GM12875 (cell line): ENCODE measurements at regions not wholly inside any gene's neighbourhood (a gene's known extent, or its start where the extent isn't known, plus 50 kb on each side); places are given as distances from the start of the nearest gene placed in this dataset.

Experiments used
- H3K4me3 ChIP-seq: one replicate; pipeline ENCODE4 v1.5.1; 2011; ENCODE audit warnings: low read depth, low read length, control low read depth
- TF ChIP-seq, protein P1 (sequence below): IDR thresholded peaks from 2 replicates; pipeline ENCODE4 v1.5.1; 2011; ENCODE audit warnings: low read depth, mild to moderate bottlenecking, control low read depth, inconsistent platforms, low read length, moderate library complexity, borderline replicate concordance; ENCODE audit not compliant: insufficient read depth

DNA sequence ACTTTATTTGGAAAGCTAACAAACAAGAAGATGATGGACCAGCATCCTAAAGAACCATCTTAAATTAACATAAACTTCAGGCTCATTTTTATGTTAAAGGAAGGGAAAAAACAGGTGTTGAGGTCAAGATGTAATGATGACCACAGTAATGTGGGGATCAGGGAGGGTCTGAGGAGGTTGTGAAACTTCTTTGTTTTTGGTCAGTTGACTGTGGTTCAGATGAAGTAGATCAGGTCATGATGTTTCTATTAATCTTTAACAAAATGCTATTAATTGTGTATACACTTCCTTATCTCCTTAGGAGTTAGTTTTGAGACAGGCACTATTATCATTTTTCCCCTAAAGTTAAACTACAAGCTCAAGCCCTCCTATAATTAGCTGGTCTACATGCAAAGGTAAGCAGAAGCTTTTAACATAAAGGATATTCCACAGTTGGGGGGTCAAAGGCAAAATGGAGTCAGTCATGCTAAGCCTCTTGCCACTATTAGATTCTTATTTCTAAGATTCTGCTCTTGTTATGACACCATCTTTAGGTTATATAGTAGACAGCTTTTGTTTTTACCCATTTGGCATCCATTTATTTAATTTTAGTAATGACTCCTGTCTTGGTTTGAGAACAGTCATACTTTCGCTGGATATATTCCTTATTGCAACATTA lies 800.1 kb upstream of the PCDH9 start:
- no peak overlapping the region for H3K4me3 ChIP-seq

DNA sequence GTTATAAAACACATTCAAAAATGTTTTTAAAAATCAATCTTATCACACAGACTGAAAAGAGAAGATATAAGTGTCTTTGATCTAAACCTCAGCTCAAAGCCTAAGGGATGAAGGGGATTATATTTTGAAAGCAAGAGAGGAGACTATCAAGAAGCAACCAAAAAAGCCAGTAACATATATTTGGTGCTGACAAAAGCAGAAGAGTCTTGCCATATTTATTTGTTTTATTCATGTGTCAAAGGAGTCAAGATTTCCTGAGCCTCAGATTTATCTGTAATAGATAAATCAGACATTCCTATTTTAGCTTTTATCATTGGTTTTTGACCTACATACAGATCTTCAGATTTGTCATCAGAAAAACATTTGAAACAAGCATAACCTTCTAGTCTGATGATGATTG lies 798.6 kb upstream of the PCDH9 start:
- TF ChIP-seq, protein P1, sequence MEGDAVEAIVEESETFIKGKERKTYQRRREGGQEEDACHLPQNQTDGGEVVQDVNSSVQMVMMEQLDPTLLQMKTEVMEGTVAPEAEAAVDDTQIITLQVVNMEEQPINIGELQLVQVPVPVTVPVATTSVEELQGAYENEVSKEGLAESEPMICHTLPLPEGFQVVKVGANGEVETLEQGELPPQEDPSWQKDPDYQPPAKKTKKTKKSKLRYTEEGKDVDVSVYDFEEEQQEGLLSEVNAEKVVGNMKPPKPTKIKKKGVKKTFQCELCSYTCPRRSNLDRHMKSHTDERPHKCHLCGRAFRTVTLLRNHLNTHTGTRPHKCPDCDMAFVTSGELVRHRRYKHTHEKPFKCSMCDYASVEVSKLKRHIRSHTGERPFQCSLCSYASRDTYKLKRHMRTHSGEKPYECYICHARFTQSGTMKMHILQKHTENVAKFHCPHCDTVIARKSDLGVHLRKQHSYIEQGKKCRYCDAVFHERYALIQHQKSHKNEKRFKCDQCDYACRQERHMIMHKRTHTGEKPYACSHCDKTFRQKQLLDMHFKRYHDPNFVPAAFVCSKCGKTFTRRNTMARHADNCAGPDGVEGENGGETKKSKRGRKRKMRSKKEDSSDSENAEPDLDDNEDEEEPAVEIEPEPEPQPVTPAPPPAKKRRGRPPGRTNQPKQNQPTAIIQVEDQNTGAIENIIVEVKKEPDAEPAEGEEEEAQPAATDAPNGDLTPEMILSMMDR = no peak

More for the DNA sequence above, 800.1 kb upstream of the PCDH9 start:
- TF ChIP-seq, protein P1 = no peak

DNA sequence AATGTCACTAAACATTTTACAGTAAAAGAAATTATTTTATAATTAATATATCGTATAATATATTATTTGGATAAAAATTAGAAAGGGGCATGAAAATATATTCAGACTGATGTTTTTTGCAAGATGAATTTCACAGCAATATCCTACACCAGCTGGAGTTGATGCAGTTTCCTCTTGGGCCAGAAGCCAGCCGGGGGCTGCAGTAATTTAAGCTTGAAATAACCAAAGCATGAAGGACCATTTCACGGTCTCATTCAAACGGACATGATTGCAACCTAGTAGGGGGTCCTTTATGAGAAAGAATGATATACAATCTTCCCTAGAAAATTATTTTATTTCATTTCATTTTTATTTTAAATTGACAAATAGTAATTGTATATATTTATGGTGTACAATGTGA lies 797.2 kb upstream of the PCDH9 start:
- no peak overlapping the region for H3K4me3 ChIP-seq
- TF ChIP-seq, protein P1 = no peak

More for the DNA sequence above, 798.6 kb upstream of the PCDH9 start:
- H3K4me3 ChIP-seq = no peak overlapping the region

DNA sequence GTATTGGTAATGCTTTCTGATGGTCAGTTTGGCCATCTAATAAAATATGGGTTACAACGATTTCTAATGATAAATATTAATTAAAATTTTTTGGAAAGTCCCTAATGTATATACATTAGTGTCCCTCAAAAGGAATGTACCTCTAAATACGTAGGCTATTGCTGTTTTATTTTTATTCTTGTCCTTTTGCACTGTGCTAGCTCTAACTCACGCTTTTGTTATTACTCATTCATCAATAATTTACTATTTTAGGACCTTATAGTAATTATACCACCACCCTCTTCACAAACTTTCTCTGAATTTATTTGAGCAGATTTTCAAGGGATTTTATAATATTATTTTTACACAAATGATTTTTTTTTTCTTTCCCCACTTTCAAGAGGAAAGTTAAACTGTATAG lies 795.9 kb upstream of the PCDH9 start:
- TF ChIP-seq, protein P1 = no peak
- no peak overlapping the region for H3K4me3 ChIP-seq

DNA sequence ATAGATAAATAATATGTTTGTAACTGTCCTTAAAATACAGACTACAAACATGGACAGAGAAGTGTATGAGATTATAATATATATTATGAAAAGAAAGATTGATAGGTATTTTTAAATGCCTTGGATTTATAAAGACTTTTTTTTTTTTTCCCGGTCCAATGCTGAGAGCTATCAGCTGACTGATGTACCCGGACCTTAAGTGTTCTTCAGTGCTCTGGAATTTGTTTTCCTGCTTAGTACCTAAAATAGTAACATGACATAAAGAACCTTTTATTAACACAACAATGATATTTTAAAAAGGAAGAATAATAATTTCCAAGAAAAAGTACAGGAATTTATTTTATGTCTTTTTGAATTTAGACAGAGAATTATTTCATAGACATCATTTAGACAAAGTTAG lies 795.5 kb upstream of the PCDH9 start:
- TF ChIP-seq, protein P1 = no peak
- H3K4me3 ChIP-seq = no peak overlapping the region

DNA sequence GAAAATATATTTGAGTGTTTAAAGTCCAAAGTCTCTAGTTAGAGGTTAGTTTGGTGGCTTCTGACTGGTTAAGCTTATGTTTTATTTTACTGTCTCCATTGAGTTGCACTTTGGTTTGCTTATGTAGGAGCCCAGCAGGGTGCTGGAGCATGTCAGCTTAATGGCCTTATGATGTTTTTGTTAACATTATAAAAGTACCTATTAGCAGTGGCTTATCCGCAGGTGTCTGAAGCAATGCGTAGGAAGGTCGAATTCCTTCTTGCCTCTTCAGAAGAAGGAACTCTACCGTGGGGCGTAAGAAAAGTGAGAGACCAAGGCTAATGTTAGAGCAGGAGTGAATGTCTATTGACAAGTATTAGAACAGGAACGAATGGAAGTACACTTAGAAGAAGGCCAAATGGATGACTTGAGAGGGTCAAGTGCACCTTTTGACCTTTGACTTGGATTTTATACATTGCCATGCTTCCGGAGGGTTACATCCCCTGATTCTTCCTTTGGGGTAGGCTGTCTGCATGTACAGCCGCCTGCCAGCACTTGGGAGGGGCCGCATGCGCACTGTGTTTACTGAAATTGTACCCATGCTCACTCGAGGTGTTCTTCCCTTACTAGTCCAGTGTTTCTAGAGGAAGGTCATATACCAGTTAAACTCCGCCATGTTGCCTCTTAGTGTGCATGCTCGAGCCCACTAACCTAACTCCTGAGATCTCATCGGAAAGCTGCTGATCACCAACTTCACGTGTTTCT lies 793.9 kb upstream of the PCDH9 start:
- H3K4me3 ChIP-seq = no peak overlapping the region
- TF ChIP-seq, protein P1 = no peak

DNA sequence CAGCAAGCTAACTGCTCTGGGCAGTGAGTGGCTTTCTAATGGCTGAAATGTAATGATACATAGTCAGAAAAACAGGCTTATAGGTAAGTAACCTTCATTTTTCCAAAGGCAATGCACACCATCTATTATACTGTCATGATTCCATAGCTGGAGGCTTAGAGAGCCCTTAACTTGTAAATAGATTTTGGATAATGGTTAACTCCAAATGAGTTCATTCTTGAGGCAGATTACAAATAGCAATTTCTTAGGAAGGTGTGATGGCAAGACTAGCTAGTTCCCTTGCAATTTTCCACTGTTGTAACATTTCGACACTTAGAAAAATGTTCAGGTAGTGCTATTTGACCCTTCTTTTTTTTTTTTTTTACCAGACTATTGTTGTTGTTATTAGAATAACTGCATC lies 789.8 kb upstream of the PCDH9 start:
- TF ChIP-seq, protein P1 = no peak
- H3K4me3 ChIP-seq = no peak overlapping the region
